ENCODE measurements at regions not wholly inside any gene's neighbourhood (a gene's known extent, or its start where the extent isn't known, plus 50 kb on each side); places are given as distances from the start of the nearest gene placed in this dataset.

GRCh38 chr3:174423936-174424335, 435.2 kb upstream of the NAALADL2 start:
- Histone ChIP-seq H2AFZ (ENCODE audit: insufficient read depth, low read depth, low read length, poor library complexity, severe bottlenecking) (no peak overlapping the region), H3K36me3 (replicated peaks in 1 of 2; ENCODE audit: control insufficient read depth in 1 of 2, insufficient read depth in 2 of 2, low read length in 2 of 2) (no peaks in the 10 kb centered on the region), H3K4me2 (replicated peaks; ENCODE audit: extremely low read depth, low read length, poor library complexity, severe bottlenecking) (no peak overlapping the region), H3K27ac (ENCODE audit: low read depth in 1 of 2, low read length in 2 of 2) (no peak overlapping the region), H3K9ac (ENCODE audit: insufficient read depth, low read length, poor library complexity, severe bottlenecking) (no peak overlapping the region), H3K27me3 (ENCODE audit: control insufficient read depth in 2 of 2, insufficient read depth in 2 of 2, low read length in 2 of 2) (no peaks in the 10 kb centered on the region), H3K4me1 (ENCODE audit: control insufficient read depth in 1 of 2, insufficient read depth in 2 of 2, low read length in 2 of 2) (no peaks in the 10 kb centered on the region), H3K4me3 (replicated peaks in 1 of 3; ENCODE audit: low read depth in 2 of 3, low read length in 3 of 3) (no peak overlapping the region), H4K20me1 (ENCODE audit: insufficient read depth, low read length) (no peaks in the 10 kb centered on the region), H3K79me2 (ENCODE audit: insufficient read depth, low read length) (no peaks in the 10 kb centered on the region), H3K9me3 (replicated peaks in 1 of 2; ENCODE audit: control insufficient read depth in 1 of 2, insufficient read depth in 1 of 2, low read length in 2 of 2) (no peaks in the 10 kb centered on the region)
- TF ChIP-seq CTCF (IDR thresholded peaks at IDR 0.05): no peak
- Mint-ChIP-seq H3K9me3 (peaks cover 0 to 2% (median 0%) of the 10 kb centered on the region in 7 donors), H3K4me3 (no peak overlapping the region), H3K27ac (no peak overlapping the region), H3K4me1 (no peaks in the 10 kb centered on the region), H3K36me3 (no peaks in the 10 kb centered on the region), H3K27me3 (ENCODE audit: low read depth in 3 of 3) (peaks cover 0 to 2% (median 1%) of the 10 kb centered on the region in 3 donors)
- WGBS (ENCODE audit: insufficient coverage): 100% methylated on average over 1 of the region's 2 CpGs
- DNase-seq: no peak
- intact Hi-C loops (cut with micrococcal nuclease): no loop called here

- Histone ChIP-seq H3K79me2 (ENCODE audit: insufficient read depth, low read length) (no peaks in the 10 kb centered on the region), H3K4me2 (replicated peaks; ENCODE audit: extremely low read depth, low read length, poor library complexity, severe bottlenecking) (no peak overlapping the region), H3K9ac (ENCODE audit: insufficient read depth, low read length, poor library complexity, severe bottlenecking) (no peak overlapping the region), H3K9me3 (replicated peaks in 1 of 2; ENCODE audit: control insufficient read depth in 1 of 2, insufficient read depth in 1 of 2, low read length in 2 of 2) (no peaks in the 10 kb centered on the region), H4K20me1 (ENCODE audit: insufficient read depth, low read length) (no peaks in the 10 kb centered on the region), H2AFZ (ENCODE audit: insufficient read depth, low read depth, low read length, poor library complexity, severe bottlenecking) (no peak overlapping the region), H3K4me1 (ENCODE audit: control insufficient read depth in 1 of 2, insufficient read depth in 2 of 2, low read length in 2 of 2) (no peaks in the 10 kb centered on the region), H3K27me3 (ENCODE audit: control insufficient read depth in 2 of 2, insufficient read depth in 2 of 2, low read length in 2 of 2) (no peaks in the 10 kb centered on the region), H3K36me3 (replicated peaks in 1 of 2; ENCODE audit: control insufficient read depth in 1 of 2, insufficient read depth in 2 of 2, low read length in 2 of 2) (no peaks in the 10 kb centered on the region), H3K27ac (ENCODE audit: low read depth in 1 of 2, low read length in 2 of 2) (no peak overlapping the region), H3K4me3 (replicated peaks in 1 of 3; ENCODE audit: low read depth in 2 of 3, low read length in 3 of 3) (no peak overlapping the region)
- intact Hi-C loops (cut with micrococcal nuclease): no loop called here
- DNase-seq: no peak
- Mint-ChIP-seq H3K4me1 (no peaks in the 10 kb centered on the region), H3K27me3 (ENCODE audit: low read depth in 3 of 3) (peaks cover 0 to 2% (median 1%) of the 10 kb centered on the region in 3 donors), H3K27ac (no peak overlapping the region), H3K9me3 (peaks cover 0 to 2% (median 0%) of the 10 kb centered on the region in 7 donors), H3K36me3 (no peaks in the 10 kb centered on the region), H3K4me3 (no peak overlapping the region)
- no peak for TF ChIP-seq CTCF (IDR thresholded peaks at IDR 0.05)
- no CpG with 5 or more reads among the region's 1 CpG for WGBS (ENCODE audit: insufficient coverage)
Observed at GRCh38 chr3:174424656-174425055, 434.5 kb upstream of the NAALADL2 start.
